Naive B cell (primary cell): ENCODE measurements at regions not wholly inside any gene's neighbourhood (a gene's known extent, or its start where the extent isn't known, plus 50 kb on each side); places are given as distances from the start of the nearest gene placed in this dataset.

ENCODE experiments used
- ATAC-seq, 2 donors: fragments of 150-1000 bp; cut with Tn5 transposase; 2 replicates each; pipeline ENCODE4 v1.10.0; 2021; ENCODE audit warnings: low read depth in 2 of 2, mild to moderate bottlenecking in 2 of 2, moderate library complexity in 2 of 2
- DNase-seq: peaks from one replicate; pipeline ENCODE4 v3.0.0; 2022
- H3K27ac Mint-ChIP-seq, 6 donors: one replicate each; pipeline ENCODE4 v1.8.0; 2020 to 2022; ENCODE audit warnings: mild to moderate bottlenecking in 6 of 6, mixed read lengths in 6 of 6, moderate library complexity in 5 of 6, inconsistent platforms in 2 of 6
- H3K27me3 Mint-ChIP-seq, 3 donors: one replicate each; pipeline ENCODE4 v1.8.0; 2021 to 2022; ENCODE audit warnings: mixed read lengths in 3 of 3, mild to moderate bottlenecking in 1 of 3
- H3K36me3 Mint-ChIP-seq, 2 donors: one replicate each; pipeline ENCODE4 v1.8.0; 2020 to 2022; ENCODE audit warnings: mixed read lengths in 2 of 2, inconsistent platforms in 1 of 2, mild to moderate bottlenecking in 1 of 2
- H3K4me1 Mint-ChIP-seq, 3 donors: one replicate each; pipeline ENCODE4 v1.8.0; 2020 to 2022; ENCODE audit warnings: mixed read lengths in 3 of 3, inconsistent platforms in 1 of 3, mild to moderate bottlenecking in 1 of 3, moderate library complexity in 1 of 3
- H3K4me3 Mint-ChIP-seq, 8 donors: one replicate each; pipeline ENCODE4 v1.8.0; 2020 to 2022; ENCODE audit warnings: mild to moderate bottlenecking in 8 of 8, mixed read lengths in 8 of 8, moderate library complexity in 8 of 8, inconsistent platforms in 2 of 8
- H3K9me3 Mint-ChIP-seq, 7 donors: one replicate each; pipeline ENCODE4 v1.8.0; 2020 to 2022; ENCODE audit warnings: mixed read lengths in 7 of 7, mild to moderate bottlenecking in 5 of 7, inconsistent platforms in 2 of 7, moderate library complexity in 1 of 7

GRCh38 chr7:136210664-136211063 lies 233.5 kb upstream of the MTPN start:
- H3K27ac Mint-ChIP-seq, result no peak overlapping the region
- H3K4me1 Mint-ChIP-seq, result no peaks in the 10 kb centered on the region
- no peak for DNase-seq
- no peaks in the 10 kb centered on the region for H3K27me3 Mint-ChIP-seq
- peaks cover 0 to 5% of the 10 kb centered on the region in 2 donors for H3K36me3 Mint-ChIP-seq
- H3K9me3 Mint-ChIP-seq, result peaks cover 0 to 7% (median 1%) of the 10 kb centered on the region in 7 donors
- no peak overlapping the region for H3K4me3 Mint-ChIP-seq
- ATAC-seq, result no peak

GRCh38 chr7:136210079-136210478 lies 232.9 kb upstream of the MTPN start:
- ATAC-seq (no peak), DNase-seq (no peak)
- Mint-ChIP-seq H3K36me3 (peaks cover 0 to 5% of the 10 kb centered on the region in 2 donors), H3K4me3 (no peak overlapping the region), H3K9me3 (peaks cover 0 to 2% (median 0%) of the 10 kb centered on the region in 7 donors), H3K4me1 (no peaks in the 10 kb centered on the region), H3K27me3 (no peaks in the 10 kb centered on the region), H3K27ac (no peak overlapping the region)

- H3K36me3 Mint-ChIP-seq, result peaks cover 0 to 5% of the 10 kb centered on the region in 2 donors
- H3K9me3 Mint-ChIP-seq, result peaks cover 0 to 2% (median 0%) of the 10 kb centered on the region in 7 donors
- H3K4me1 Mint-ChIP-seq, result no peaks in the 10 kb centered on the region
- no peak for ATAC-seq
- no peaks in the 10 kb centered on the region for H3K27me3 Mint-ChIP-seq
- H3K4me3 Mint-ChIP-seq, result no peak overlapping the region
- DNase-seq, result no peak
- H3K27ac Mint-ChIP-seq, result no peak overlapping the region
Measured at GRCh38 chr7:136205956-136206355, 228.8 kb upstream of the MTPN start.

GRCh38 chr7:136198168-136198567 lies 221.0 kb upstream of the MTPN start:
- ATAC-seq (no peak), DNase-seq (no peak)
- Mint-ChIP-seq H3K27me3 (no peaks in the 10 kb centered on the region), H3K4me1 (no peaks in the 10 kb centered on the region), H3K9me3 (peaks cover 24 to 64% (median 35%) of the 10 kb centered on the region in 7 donors), H3K27ac (no peak overlapping the region), H3K4me3 (no peak overlapping the region), H3K36me3 (peaks cover 6 to 32% of the 10 kb centered on the region in 2 donors)

- peaks cover 6 to 32% of the 10 kb centered on the region in 2 donors for H3K36me3 Mint-ChIP-seq
- no peaks in the 10 kb centered on the region for H3K4me1 Mint-ChIP-seq
- no peak for ATAC-seq
- no peak for DNase-seq
- peaks cover 22 to 59% (median 32%) of the 10 kb centered on the region in 7 donors for H3K9me3 Mint-ChIP-seq
- H3K27ac Mint-ChIP-seq, result no peak overlapping the region
- H3K4me3 Mint-ChIP-seq, result no peak overlapping the region
- no peaks in the 10 kb centered on the region for H3K27me3 Mint-ChIP-seq
Measured at GRCh38 chr7:136194878-136195277, 217.7 kb upstream of the MTPN start.

GRCh38 chr7:136193940-136194339 lies 216.8 kb upstream of the MTPN start:
- Mint-ChIP-seq H3K27ac (no peak overlapping the region), H3K36me3 (peaks cover 6 to 24% of the 10 kb centered on the region in 2 donors)
- ATAC-seq, result no peak

GRCh38 chr7:136189506-136189998 lies 212.4 kb upstream of the MTPN start:
- Mint-ChIP-seq H3K27me3 (no peaks in the 10 kb centered on the region), H3K4me3 (no peak overlapping the region), H3K9me3 (peaks cover 0 to 9% (median 4%) of the 10 kb centered on the region in 7 donors), H3K4me1 (no peaks in the 10 kb centered on the region), H3K27ac (no peak overlapping the region), H3K36me3 (peaks cover 0 to 6% of the 10 kb centered on the region in 2 donors)
- DNase-seq (no peak), ATAC-seq (no peak)

More at GRCh38 chr7:136193940-136194339, 216.8 kb upstream of the MTPN start:
- no peaks in the 10 kb centered on the region for H3K4me1 Mint-ChIP-seq
- peaks cover 15 to 51% (median 25%) of the 10 kb centered on the region in 7 donors for H3K9me3 Mint-ChIP-seq
- no peaks in the 10 kb centered on the region for H3K27me3 Mint-ChIP-seq
- DNase-seq, result no peak
- no peak overlapping the region for H3K4me3 Mint-ChIP-seq

- no peak for DNase-seq
- Mint-ChIP-seq H3K36me3 (peaks cover 0 to 8% of the 10 kb centered on the region in 2 donors), H3K27me3 (no peaks in the 10 kb centered on the region), H3K4me1 (peaks cover 0 to 3% (median 0%) of the 10 kb centered on the region in 3 donors), H3K9me3 (peaks cover 0 to 8% (median 0%) of the 10 kb centered on the region in 7 donors), H3K27ac (no peak overlapping the region), H3K4me3 (no peak overlapping the region)
- no peak for ATAC-seq
Measured at GRCh38 chr7:136186281-136186680, 209.1 kb upstream of the MTPN start.

GRCh38 chr7:136184719-136185118 lies 207.6 kb upstream of the MTPN start:
- ATAC-seq, result no peak
- peaks cover 0 to 3% (median 0%) of the 10 kb centered on the region in 3 donors for H3K4me1 Mint-ChIP-seq
- H3K36me3 Mint-ChIP-seq, result peaks cover 0 to 8% of the 10 kb centered on the region in 2 donors

GRCh38 chr7:136183981-136184380 lies 206.8 kb upstream of the MTPN start:
- Mint-ChIP-seq H3K36me3 (peaks cover 0 to 8% of the 10 kb centered on the region in 2 donors), H3K9me3 (peaks cover 0 to 7% (median 0%) of the 10 kb centered on the region in 7 donors), H3K27me3 (no peaks in the 10 kb centered on the region), H3K4me1 (peaks cover 0 to 3% (median 0%) of the 10 kb centered on the region in 3 donors), H3K4me3 (no peak overlapping the region), H3K27ac (no peak overlapping the region)
- ATAC-seq (no peak), DNase-seq (no peak)

More at GRCh38 chr7:136184719-136185118, 207.6 kb upstream of the MTPN start:
- Mint-ChIP-seq H3K9me3 (peaks cover 0 to 8% (median 0%) of the 10 kb centered on the region in 7 donors), H3K4me3 (no peak overlapping the region), H3K27ac (no peak overlapping the region), H3K27me3 (no peaks in the 10 kb centered on the region)
- DNase-seq, result no peak

- H3K27ac Mint-ChIP-seq, result no peak overlapping the region
- H3K36me3 Mint-ChIP-seq, result peaks cover 0 to 8% of the 10 kb centered on the region in 2 donors
- no peak overlapping the region for H3K4me3 Mint-ChIP-seq
- H3K27me3 Mint-ChIP-seq, result no peaks in the 10 kb centered on the region
- ATAC-seq, result no peak
- DNase-seq, result no peak
- H3K9me3 Mint-ChIP-seq, result peaks cover 0 to 4% (median 0%) of the 10 kb centered on the region in 7 donors
- peaks cover 0 to 3% (median 0%) of the 10 kb centered on the region in 3 donors for H3K4me1 Mint-ChIP-seq
Measured at GRCh38 chr7:136180984-136181383, 203.8 kb upstream of the MTPN start.

- Mint-ChIP-seq H3K4me1 (peaks cover 0 to 3% (median 0%) of the 10 kb centered on the region in 3 donors), H3K27ac (peak overlapping the region in 1 of 6 donors; percentile 69), H3K27me3 (no peaks in the 10 kb centered on the region), H3K9me3 (peaks cover 0 to 4% (median 0%) of the 10 kb centered on the region in 7 donors), H3K36me3 (peaks cover 0 to 8% of the 10 kb centered on the region in 2 donors), H3K4me3 (no peak overlapping the region)
- DNase-seq (no peak), ATAC-seq (no peak)
Measured at GRCh38 chr7:136179851-136180721, 202.9 kb upstream of the MTPN start.

- no peak for DNase-seq
- Mint-ChIP-seq H3K36me3 (peaks cover 0 to 8% of the 10 kb centered on the region in 2 donors), H3K9me3 (peaks cover 0 to 4% (median 0%) of the 10 kb centered on the region in 7 donors)
Measured at GRCh38 chr7:136179154-136179553, 202.0 kb upstream of the MTPN start.

More at GRCh38 chr7:136179154-136179553, 202.0 kb upstream of the MTPN start:
- peaks cover 0 to 3% (median 0%) of the 10 kb centered on the region in 3 donors for H3K4me1 Mint-ChIP-seq
- no peak overlapping the region for H3K4me3 Mint-ChIP-seq
- H3K27ac Mint-ChIP-seq, result no peak overlapping the region
- no peak for ATAC-seq
- no peaks in the 10 kb centered on the region for H3K27me3 Mint-ChIP-seq
